Uterus (tissue), 3 donors: ENCODE measurements at regions not wholly inside any gene's neighbourhood (a gene's known extent, or its start where the extent isn't known, plus 50 kb on each side); places are given as distances from the start of the nearest gene placed in this dataset.

Source experiments
- DNase-seq, 2 donors: peaks; one replicate each; pipeline ENCODE4 v3.0.0-alpha.2; 2019 to 2020
- H3K27ac ChIP-seq, 2 donors: fragments of 200-600 bp; sonication (generic); 1 replicate in 1 of 2; 2 replicates in 1 of 2; pipeline ENCODE4 v1.5.1; 2016 to 2018
- H3K27me3 ChIP-seq, 2 donors: fragments of 200-600 bp; sonication (generic); one replicate each; pipeline ENCODE4 v1.5.1; 2018 to 2019; ENCODE audit warnings: control low read depth in 1 of 2
- H3K36me3 ChIP-seq, 2 donors: fragments of 200-600 bp; sonication (generic); one replicate each; pipeline ENCODE4 v1.5.1; 2019; ENCODE audit warnings: control low read depth in 1 of 2
- H3K4me1 ChIP-seq, 2 donors: fragments of 200-600 bp; sonication (generic); one replicate each; pipeline ENCODE4 v1.5.1; 2018 to 2019; ENCODE audit warnings: control low read depth in 1 of 2
- H3K4me3 ChIP-seq, 2 donors: fragments of 200-600 bp; sonication (generic); 1 replicate in 1 of 2; 2 replicates in 1 of 2; pipeline ENCODE4 v1.5.1; 2018 to 2019; ENCODE audit warnings: mild to moderate bottlenecking in 1 of 2
- H3K9me3 ChIP-seq, 2 donors: fragments of 200-600 bp; sonication (generic); one replicate each; pipeline ENCODE4 v1.5.1; 2019; ENCODE audit warnings: control low read depth in 1 of 2
- POLR2A ChIP-seq, 2 donors: fragments of 450-650 bp; IDR thresholded peaks; one replicate each; pipeline ENCODE4 v1.6.1; 2016; ENCODE audit warnings: antibody characterized with exemption in 2 of 2, mild to moderate bottlenecking in 1 of 2, moderate library complexity in 1 of 2
- intact Hi-C: fragments of 100-400 bp; cut with DNase I; formaldehyde crosslinking; loops from one replicate; pipeline ENCODE4 v1.15.1; 2023; ENCODE audit warnings: low total_unique reads
- TF ChIP-seq, protein P1 (sequence below), 4 experiments: fragments of 200-600 bp in 2 of 4; fragments of 450-650 bp in 2 of 4; sonication (generic) in 2 of 4; IDR thresholded peaks; one replicate each; pipeline ENCODE4 v1.5.1; 2016 to 2019; ENCODE audit warnings: antibody characterized with exemption in 4 of 4, mild to moderate bottlenecking in 2 of 4, moderate library complexity in 1 of 4
- donor health status: DM: yes; HTN: yes; CAD: no.

DNA sequence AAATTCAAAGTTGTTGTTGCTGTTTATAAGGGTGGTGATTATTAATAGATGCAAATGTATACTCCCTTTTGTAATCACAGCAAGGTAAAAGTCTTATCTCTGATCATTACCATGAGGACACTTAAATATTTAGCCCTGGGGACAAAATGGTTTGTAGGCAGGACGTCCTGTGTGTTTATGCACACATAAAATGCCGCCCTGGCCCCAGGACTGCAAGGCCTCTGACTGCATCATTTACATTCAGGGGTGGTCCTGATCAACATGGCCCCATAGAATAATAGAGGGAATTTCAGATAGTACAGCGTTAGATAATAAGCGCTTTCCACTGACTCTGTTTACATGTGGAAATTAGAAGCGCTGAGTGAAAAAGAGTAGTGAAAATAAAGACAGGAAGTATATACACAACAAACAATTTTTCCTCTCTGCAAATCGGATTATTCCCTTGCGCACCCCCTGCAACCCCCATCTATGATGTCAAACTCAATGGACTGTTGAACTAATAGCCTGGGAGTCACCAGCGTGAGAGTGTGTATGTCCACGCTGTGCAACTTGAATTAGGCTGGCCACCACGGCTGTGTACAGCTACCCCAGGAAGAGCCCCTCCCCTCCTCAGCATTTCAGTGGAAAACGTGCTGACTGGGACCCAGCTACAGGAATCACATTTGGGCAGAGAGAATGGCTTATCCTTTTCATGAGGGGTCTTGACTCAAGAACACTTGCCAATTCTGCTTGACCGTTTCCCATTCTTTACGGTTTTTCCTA lies 291.5 kb downstream of the SOX11 start:
- TF ChIP-seq, protein P1, sequence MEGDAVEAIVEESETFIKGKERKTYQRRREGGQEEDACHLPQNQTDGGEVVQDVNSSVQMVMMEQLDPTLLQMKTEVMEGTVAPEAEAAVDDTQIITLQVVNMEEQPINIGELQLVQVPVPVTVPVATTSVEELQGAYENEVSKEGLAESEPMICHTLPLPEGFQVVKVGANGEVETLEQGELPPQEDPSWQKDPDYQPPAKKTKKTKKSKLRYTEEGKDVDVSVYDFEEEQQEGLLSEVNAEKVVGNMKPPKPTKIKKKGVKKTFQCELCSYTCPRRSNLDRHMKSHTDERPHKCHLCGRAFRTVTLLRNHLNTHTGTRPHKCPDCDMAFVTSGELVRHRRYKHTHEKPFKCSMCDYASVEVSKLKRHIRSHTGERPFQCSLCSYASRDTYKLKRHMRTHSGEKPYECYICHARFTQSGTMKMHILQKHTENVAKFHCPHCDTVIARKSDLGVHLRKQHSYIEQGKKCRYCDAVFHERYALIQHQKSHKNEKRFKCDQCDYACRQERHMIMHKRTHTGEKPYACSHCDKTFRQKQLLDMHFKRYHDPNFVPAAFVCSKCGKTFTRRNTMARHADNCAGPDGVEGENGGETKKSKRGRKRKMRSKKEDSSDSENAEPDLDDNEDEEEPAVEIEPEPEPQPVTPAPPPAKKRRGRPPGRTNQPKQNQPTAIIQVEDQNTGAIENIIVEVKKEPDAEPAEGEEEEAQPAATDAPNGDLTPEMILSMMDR (IDR thresholded peaks at IDR 0.05) = no peak
- peaks cover 0 to 6% of the 10 kb centered on the region in 2 donors for H3K27me3 ChIP-seq

DNA sequence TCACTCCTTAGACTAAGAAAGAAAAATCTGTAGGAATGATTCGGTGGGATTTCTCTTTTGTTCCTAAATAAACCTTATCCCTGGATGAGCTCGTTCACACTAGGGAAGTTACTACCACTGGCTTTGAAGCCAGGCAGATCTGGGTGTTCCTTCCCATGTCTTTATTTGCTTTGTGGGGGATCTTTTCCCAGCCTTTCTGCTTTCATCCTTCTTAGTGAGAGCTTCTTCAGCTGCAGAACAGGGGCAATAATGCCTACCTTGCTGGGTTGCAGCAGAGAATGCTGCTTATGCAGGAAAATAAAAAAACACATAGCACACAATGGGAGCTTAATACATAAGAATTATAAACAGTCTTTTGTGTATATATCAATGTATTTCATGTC lies 292.1 kb downstream of the SOX11 start:
- H3K4me1 ChIP-seq = no peaks in the 10 kb centered on the region
- no peak for DNase-seq
- H3K9me3 ChIP-seq = no peaks in the 10 kb centered on the region
- no peak overlapping the region for H3K27ac ChIP-seq
- no peak overlapping the region for H3K4me3 ChIP-seq
- peaks cover 0 to 2% of the 10 kb centered on the region in 2 donors for H3K27me3 ChIP-seq
- H3K36me3 ChIP-seq = no peaks in the 10 kb centered on the region
- intact Hi-C loops = no loop called here
- TF ChIP-seq, protein P1 (IDR thresholded peaks at IDR 0.05) = no peak
- no peak for TF ChIP-seq POLR2A (IDR thresholded peaks at IDR 0.05)

More for the DNA sequence above, 291.5 kb downstream of the SOX11 start:
- intact Hi-C loops = no loop called here
- H3K4me1 ChIP-seq = no peaks in the 10 kb centered on the region
- no peak overlapping the region for H3K27ac ChIP-seq
- H3K4me3 ChIP-seq = no peak overlapping the region
- DNase-seq = no peak
- H3K36me3 ChIP-seq = no peaks in the 10 kb centered on the region
- no peaks in the 10 kb centered on the region for H3K9me3 ChIP-seq

DNA sequence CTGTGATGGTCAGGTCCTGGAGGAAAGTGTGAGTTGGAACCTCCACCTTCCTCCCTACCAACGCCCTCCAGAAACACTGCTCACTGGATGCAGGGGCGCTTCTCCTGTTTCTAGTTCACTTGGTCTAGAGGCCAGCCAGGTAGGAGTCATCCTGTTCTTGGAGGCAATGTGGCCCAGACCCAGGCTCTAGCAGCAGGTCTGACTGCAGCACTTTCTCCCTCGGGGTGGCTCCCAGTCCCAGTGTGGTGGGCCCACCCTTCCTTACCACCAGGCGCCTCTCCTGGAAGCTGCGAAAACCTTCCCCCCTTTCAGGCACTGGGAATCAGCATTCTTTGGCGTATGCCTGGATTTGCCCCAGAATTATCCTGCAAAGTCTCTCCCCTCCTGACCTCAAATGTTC lies 292.8 kb downstream of the SOX11 start:
- no peak for TF ChIP-seq POLR2A (IDR thresholded peaks at IDR 0.05)
- TF ChIP-seq, protein P1 (IDR thresholded peaks at IDR 0.05) = no peak
- Histone ChIP-seq H3K27ac (no peak overlapping the region), H3K36me3 (no peaks in the 10 kb centered on the region), H3K9me3 (no peaks in the 10 kb centered on the region), H3K4me1 (no peaks in the 10 kb centered on the region), H3K27me3 (no peaks in the 10 kb centered on the region), H3K4me3 (no peak overlapping the region)
- intact Hi-C loops = no loop called here
- no peak for DNase-seq

DNA sequence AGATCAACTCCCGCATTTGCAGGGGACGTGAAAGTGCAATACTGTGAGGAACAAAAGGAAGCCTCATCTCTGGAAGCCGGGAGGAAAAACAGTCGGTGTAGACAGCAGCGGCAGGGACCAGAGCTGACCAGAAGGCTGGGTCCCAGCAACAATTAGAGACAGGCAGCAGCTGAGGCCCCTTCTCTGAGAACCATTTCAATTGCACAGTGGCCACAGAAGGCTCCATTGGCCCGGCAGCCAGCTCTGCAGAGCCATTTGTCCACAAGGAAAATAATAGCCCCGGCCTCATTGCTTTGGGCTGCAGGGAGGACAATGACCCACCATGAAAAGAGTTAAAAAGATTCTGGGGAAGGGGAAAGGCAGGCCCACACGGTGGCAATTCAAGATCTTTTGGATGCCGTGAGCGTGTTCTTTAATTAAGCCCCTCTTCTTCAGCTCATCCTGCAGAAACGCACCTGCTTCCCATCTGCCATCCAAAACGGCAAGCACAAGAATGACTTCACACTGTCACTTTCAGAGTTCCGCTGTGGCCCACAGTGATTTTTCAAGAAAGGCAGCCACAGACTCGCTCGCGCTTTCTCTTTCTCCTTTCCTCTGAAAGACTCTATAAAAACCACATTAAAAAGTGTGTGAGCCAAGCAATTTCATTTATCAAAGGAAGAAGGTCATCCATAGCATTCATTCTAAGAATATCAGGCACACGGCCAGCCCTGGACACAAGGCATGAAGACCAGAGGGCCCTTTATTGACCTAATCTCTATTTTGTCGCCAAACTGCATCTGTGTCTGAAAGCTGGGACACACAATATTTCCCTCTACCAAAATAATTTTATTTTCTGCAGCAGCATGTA lies 293.6 kb downstream of the SOX11 start:
- Histone ChIP-seq H3K4me3 (no peak overlapping the region), H3K27me3 (no peaks in the 10 kb centered on the region), H3K27ac (no peak overlapping the region), H3K36me3 (no peaks in the 10 kb centered on the region), H3K9me3 (no peaks in the 10 kb centered on the region), H3K4me1 (no peaks in the 10 kb centered on the region)
- DNase-seq = no peak
- intact Hi-C loops = no loop called here
- TF ChIP-seq, protein P1 (IDR thresholded peaks at IDR 0.05) = no peak
- TF ChIP-seq POLR2A (IDR thresholded peaks at IDR 0.05) = no peak
